A549 (cell line): ENCODE measurements at regions not wholly inside any gene's neighbourhood (a gene's known extent, or its start where the extent isn't known, plus 50 kb on each side); places are given as distances from the start of the nearest gene placed in this dataset.

Experiments
- ATAC-seq, 2 experiments: fragments of 200-7000 bp in 1 of 2; fragments of >200 bp in 1 of 2; cut with Nextera tagmentation in 1 of 2; cut with Tn5 transposase in 1 of 2; 3 replicates each; pipeline versions ENCODE4 v1.8.0 to v1.9.1; 2018 to 2020; ENCODE audit warnings: mild to moderate bottlenecking in 1 of 2, moderate library complexity in 1 of 2
- CTCF ChIA-PET: fragments of 300-600 bp; sonication (Branson Sonifier 250); formaldehyde crosslinking; extraction: SDS; loops from one replicate; lab custom pipeline; 2021; ENCODE audit warnings: antibody characterized with exemption, inconsistent platforms; lab: Yijun Ruan, JAX
- POLR2A ChIA-PET: fragments of 350-600 bp; formaldehyde crosslinking; extraction: SDS; loops from one replicate; lab custom pipeline; 2021; ENCODE audit warnings: antibody characterized with exemption, inconsistent platforms; lab: Yijun Ruan, JAX
- DNase-seq, 2 experiments: peaks; one replicate each; pipeline versions ENCODE4 v3.0.0 to v3.0.0-alpha.2; 2011 to 2016; ENCODE audit warnings: low read depth in 1 of 2, low spot score in 1 of 2
- FAIRE-seq: peaks from 2 replicates; lab custom pipeline; 2011; peaks lifted over from hg19 to GRCh38; lab: Jason Lieb, UNC
- H3K27ac ChIP-seq, 2 experiments: fragments of >200 bp; sonication (Bioruptor Twin); formaldehyde crosslinking; 3 replicates each; pipeline ENCODE4 v1.5.1; 2016 to 2017
- H3K4me1 ChIP-seq: fragments of >200 bp; sonication (Bioruptor Twin); formaldehyde crosslinking; 3 replicates; pipeline ENCODE4 v1.6.1; 2016
- H3K4me2 ChIP-seq: fragments of >200 bp; sonication (Bioruptor Twin); formaldehyde crosslinking; 3 replicates; pipeline ENCODE4 v1.6.1; 2016
- H3K4me3 ChIP-seq: fragments of >200 bp; sonication (Bioruptor Twin); formaldehyde crosslinking; 3 replicates; pipeline ENCODE4 v1.5.1; 2016
- H3K9me3 ChIP-seq: fragments of >200 bp; sonication (Bioruptor Twin); formaldehyde crosslinking; 3 replicates; pipeline ENCODE4 v1.6.1; 2016
- CTCF ChIP-seq: fragments of >200 bp; sonication (Bioruptor Twin); formaldehyde crosslinking; IDR thresholded peaks from 3 replicates; pipeline ENCODE4 v1.5.1; 2016
- ELK1 ChIP-seq: fragments of 150-350 bp; IDR thresholded peaks from 2 replicates; pipeline ENCODE4 v1.6.1; 2014; ENCODE audit warnings: low read depth, mild to moderate bottlenecking, low read length
- FOSB ChIP-seq: fragments of 250-450 bp; sonication (Bioruptor Pico); IDR thresholded peaks from 2 replicates; pipeline ENCODE4 v1.5.0; 2020; ENCODE audit warnings: mild to moderate bottlenecking, moderate library complexity
- FOSL2 ChIP-seq, 2 experiments: fragments of 450-650 bp in 1 of 2; fragments of >200 bp in 1 of 2; sonication (Bioruptor Twin) in 1 of 2; formaldehyde crosslinking; IDR thresholded peaks; 2 replicates each; pipeline versions ENCODE4 v1.5.0 to v1.6.1; 2016 to 2020; ENCODE audit warnings: mild to moderate bottlenecking in 1 of 2, moderate library complexity in 1 of 2
- FOXS1 ChIP-seq: fragments of 250-450 bp; sonication (Bioruptor Pico); IDR thresholded peaks from 2 replicates; pipeline ENCODE4 v1.5.0; 2020; ENCODE audit warnings: mild to moderate bottlenecking, moderate library complexity
- HES2 ChIP-seq: fragments of >200 bp; sonication (Bioruptor Twin); formaldehyde crosslinking; IDR thresholded peaks from 2 replicates; pipeline ENCODE4 v1.6.1; 2016
- HEYL ChIP-seq: fragments of 250-450 bp; sonication (Bioruptor Pico); IDR thresholded peaks from 2 replicates; pipeline ENCODE4 v1.8.0; 2021; ENCODE audit warnings: mild to moderate bottlenecking, moderate library complexity
- HMGXB4 ChIP-seq: fragments of 250-450 bp; sonication (Bioruptor Pico); IDR thresholded peaks from 2 replicates; pipeline ENCODE4 v1.5.0; 2021; ENCODE audit warnings: mild to moderate bottlenecking, moderate library complexity, borderline replicate concordance
- KDM5A ChIP-seq: fragments of 200-600 bp; sonication (generic); IDR thresholded peaks from 2 replicates; pipeline ENCODE4 v1.6.1; 2016; ENCODE audit warnings: antibody characterized with exemption, mild to moderate bottlenecking
- MYC ChIP-seq: IDR thresholded peaks from 2 replicates; pipeline ENCODE4 v1.6.1; 2012; ENCODE audit warnings: mild to moderate bottlenecking, inconsistent platforms, low read length, improper control_type of control experiment, borderline replicate concordance
- NR3C1 ChIP-seq: fragments of >200 bp; sonication (Bioruptor Twin); formaldehyde crosslinking; IDR thresholded peaks from 3 replicates; pipeline ENCODE4 v1.6.1; 2017
- PBX3 ChIP-seq: IDR thresholded peaks from 2 replicates; pipeline ENCODE4 v1.6.1; 2012
- PHF8 ChIP-seq: fragments of 200-600 bp; sonication (generic); IDR thresholded peaks from 2 replicates; pipeline ENCODE4 v1.6.1; 2016; ENCODE audit warnings: low read depth, mild to moderate bottlenecking, antibody characterized with exemption, moderate library complexity, borderline replicate concordance
- POLR2AphosphoS2 ChIP-seq: conservative IDR thresholded peaks from 2 replicates; pipeline ENCODE4 v1.6.1; 2012; ENCODE audit warnings: low read length, improper control_type of control experiment, inconsistent platforms
- SMC3 ChIP-seq: fragments of >200 bp; sonication (Bioruptor Twin); formaldehyde crosslinking; IDR thresholded peaks from 3 replicates; pipeline ENCODE4 v1.6.1; 2018; ENCODE audit warnings: inconsistent platforms
- SREBF2 ChIP-seq: fragments of 450-650 bp; IDR thresholded peaks from 2 replicates; pipeline ENCODE4 v1.6.1; 2014; ENCODE audit warnings: mild to moderate bottlenecking, moderate library complexity
- TP53 ChIP-seq: fragments of 250-450 bp; sonication (Bioruptor Pico); IDR thresholded peaks from 2 replicates; pipeline ENCODE4 v1.5.0; 2021; ENCODE audit warnings: mild to moderate bottlenecking, moderate library complexity
- ZNF302 ChIP-seq: fragments of 250-450 bp; sonication (Bioruptor Pico); IDR thresholded peaks from 2 replicates; pipeline ENCODE4 v1.9.0; 2021; ENCODE audit warnings: inconsistent platforms, mild to moderate bottlenecking, moderate library complexity
- WGBS: methylation state at CpG from one replicate; pipeline ENCODE4 v1.1.6; 2017; ENCODE audit errors: missing lambda C conversion rate; 5-methylcytosine and 5-hydroxymethylcytosine counted together

- no peak for TF ChIP-seq CTCF
These were observed 58.0 kb downstream of the C11orf91 start (continued) for GRCh38 chr11:33642461-33643166.

- POLR2A ChIA-PET: no interaction called here
- DNase-seq (no peak), FAIRE-seq (no peak), ATAC-seq (no peak)
- WGBS: 65% methylated on average over 8 of the region's 8 CpGs
- H3K9me3 ChIP-seq: peaks cover 2% of the 10 kb centered on the region; the same call in 1 of the 3 replicates
- CTCF ChIA-PET: no interaction called here
- H3K27ac ChIP-seq: peak overlapping the region in 1 of 2 experiments; percentile 12; a peak in 1 of 6 replicates
- no peak overlapping the region for H3K4me2 ChIP-seq
- peaks cover 21% of the 10 kb centered on the region for H3K4me1 ChIP-seq
- TF ChIP-seq POLR2AphosphoS2 (no peak), PHF8 (no peak), FOXS1 (CRISPR knock-in tag) (no peak), HMGXB4 (CRISPR knock-in tag) (no peak), FOSL2 (IDR thresholded peaks at IDR 0.05) (no peak), FOSL2 (CRISPR knock-in tag; IDR thresholded peaks at IDR 0.05) (no peak), HEYL (CRISPR knock-in tag) (no peak), ELK1 (no peak), SREBF2 (no peak), MYC (no peak), HES2 (no peak), CTCF (no peak), KDM5A (no peak), PBX3 (no peak), NR3C1 (no peak), FOSB (CRISPR knock-in tag) (no peak), SMC3 (no peak), TP53 (CRISPR knock-in tag) (no peak), ZNF302 (CRISPR knock-in tag) (no peak)
- H3K4me3 ChIP-seq: no peak overlapping the region
These were observed 59.8 kb downstream of the C11orf91 start for GRCh38 chr11:33640730-33641371.
